Ishikawa (cell line): ENCODE measurements at regions not wholly inside any gene's neighbourhood (a gene's known extent, or its start where the extent isn't known, plus 50 kb on each side); places are given as distances from the start of the nearest gene placed in this dataset.

Experiments
- CEBPB ChIP-seq: IDR thresholded peaks from 2 replicates; pipeline ENCODE4 v1.6.1; 2012
- CREB1 ChIP-seq: IDR thresholded peaks from 2 replicates; pipeline ENCODE4 v1.6.1; 2012; ENCODE audit warnings: low read depth
- EGR1 ChIP-seq: IDR thresholded peaks from 2 replicates; pipeline ENCODE4 v1.6.1; 2012
- EP300 ChIP-seq: IDR thresholded peaks from 2 replicates; pipeline ENCODE4 v1.6.1; 2012; ENCODE audit warnings: borderline replicate concordance
- FOXM1 ChIP-seq: IDR thresholded peaks from 2 replicates; pipeline ENCODE4 v1.6.1; 2012; ENCODE audit warnings: low read depth, borderline replicate concordance
- NFIC ChIP-seq: IDR thresholded peaks from 2 replicates; pipeline ENCODE4 v1.6.1; 2012
- RAD21 ChIP-seq: IDR thresholded peaks from 2 replicates; pipeline ENCODE4 v1.6.1; 2012; ENCODE audit warnings: low read depth
- TAF1 ChIP-seq: IDR thresholded peaks from 2 replicates; pipeline ENCODE4 v1.6.1; 2012; ENCODE audit warnings: low read depth, mild to moderate bottlenecking
- TCF12 ChIP-seq: IDR thresholded peaks from 2 replicates; pipeline ENCODE4 v1.6.1; 2012; ENCODE audit warnings: low read depth
- TEAD4 ChIP-seq: IDR thresholded peaks from 2 replicates; pipeline ENCODE4 v1.6.1; 2012
- YY1 ChIP-seq: IDR thresholded peaks from 2 replicates; pipeline ENCODE4 v1.6.1; 2012; ENCODE audit warnings: low read depth
- ZBTB7A ChIP-seq: IDR thresholded peaks from 2 replicates; pipeline ENCODE4 v1.6.1; 2012; ENCODE audit warnings: low read depth
- TF ChIP-seq, protein P1 (sequence below): IDR thresholded peaks from 2 replicates; pipeline ENCODE4 v1.6.1; 2012
- TF ChIP-seq, protein P2 (sequence below): IDR thresholded peaks from 2 replicates; pipeline ENCODE4 v1.6.1; 2012; ENCODE audit warnings: low read depth, mild to moderate bottlenecking
- TF ChIP-seq, protein P3 (sequence below): IDR thresholded peaks from 2 replicates; pipeline ENCODE4 v1.6.1; 2012

DNA sequence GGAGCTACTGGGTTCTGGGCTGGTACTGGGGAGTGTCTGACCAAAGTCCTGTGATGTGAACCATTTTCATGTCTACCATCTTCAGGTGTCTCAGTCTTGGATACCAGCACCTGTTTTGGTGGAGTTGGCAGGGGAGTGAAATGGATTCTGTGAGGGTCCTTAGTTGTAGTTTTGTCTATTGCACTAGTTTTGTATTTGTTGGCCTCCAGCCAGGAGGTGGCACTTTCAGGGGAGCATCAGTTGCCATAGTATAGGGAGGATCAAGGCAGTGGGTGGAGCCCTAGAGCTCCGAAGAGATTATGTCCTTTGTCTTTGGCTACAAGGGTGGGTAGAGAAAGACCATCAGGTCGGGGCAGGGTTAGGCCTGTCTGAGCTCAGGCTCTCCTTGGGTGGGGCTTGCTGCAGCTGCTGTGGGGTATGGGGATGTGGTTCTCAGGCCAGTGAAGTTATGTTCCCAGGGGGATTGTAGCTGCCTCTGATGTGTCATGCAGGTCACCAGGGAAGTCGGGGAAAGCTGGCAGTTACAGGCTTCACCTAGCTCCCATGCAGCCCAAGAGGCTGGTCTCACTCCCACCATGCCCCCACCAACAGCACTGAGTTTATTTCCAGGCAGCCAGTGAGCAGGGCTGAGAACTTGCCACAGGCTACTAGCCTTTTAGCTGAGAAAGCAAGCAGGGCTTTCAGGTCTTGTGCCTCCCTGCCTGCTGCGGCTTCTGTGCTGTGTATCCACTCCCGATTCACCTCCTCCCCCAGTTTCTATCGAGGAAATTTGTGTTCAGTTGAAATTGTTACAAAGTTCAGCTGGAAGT lies 153.1 kb downstream of the ZNF365 start:
- no peak for TF ChIP-seq TEAD4
- TF ChIP-seq RAD21: no peak
- TF ChIP-seq, protein P1, sequence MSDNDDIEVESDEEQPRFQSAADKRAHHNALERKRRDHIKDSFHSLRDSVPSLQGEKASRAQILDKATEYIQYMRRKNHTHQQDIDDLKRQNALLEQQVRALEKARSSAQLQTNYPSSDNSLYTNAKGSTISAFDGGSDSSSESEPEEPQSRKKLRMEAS: no peak
- TF ChIP-seq FOXM1: no peak
- no peak for TF ChIP-seq TAF1
- TF ChIP-seq EP300: no peak
- TF ChIP-seq, protein P2, sequence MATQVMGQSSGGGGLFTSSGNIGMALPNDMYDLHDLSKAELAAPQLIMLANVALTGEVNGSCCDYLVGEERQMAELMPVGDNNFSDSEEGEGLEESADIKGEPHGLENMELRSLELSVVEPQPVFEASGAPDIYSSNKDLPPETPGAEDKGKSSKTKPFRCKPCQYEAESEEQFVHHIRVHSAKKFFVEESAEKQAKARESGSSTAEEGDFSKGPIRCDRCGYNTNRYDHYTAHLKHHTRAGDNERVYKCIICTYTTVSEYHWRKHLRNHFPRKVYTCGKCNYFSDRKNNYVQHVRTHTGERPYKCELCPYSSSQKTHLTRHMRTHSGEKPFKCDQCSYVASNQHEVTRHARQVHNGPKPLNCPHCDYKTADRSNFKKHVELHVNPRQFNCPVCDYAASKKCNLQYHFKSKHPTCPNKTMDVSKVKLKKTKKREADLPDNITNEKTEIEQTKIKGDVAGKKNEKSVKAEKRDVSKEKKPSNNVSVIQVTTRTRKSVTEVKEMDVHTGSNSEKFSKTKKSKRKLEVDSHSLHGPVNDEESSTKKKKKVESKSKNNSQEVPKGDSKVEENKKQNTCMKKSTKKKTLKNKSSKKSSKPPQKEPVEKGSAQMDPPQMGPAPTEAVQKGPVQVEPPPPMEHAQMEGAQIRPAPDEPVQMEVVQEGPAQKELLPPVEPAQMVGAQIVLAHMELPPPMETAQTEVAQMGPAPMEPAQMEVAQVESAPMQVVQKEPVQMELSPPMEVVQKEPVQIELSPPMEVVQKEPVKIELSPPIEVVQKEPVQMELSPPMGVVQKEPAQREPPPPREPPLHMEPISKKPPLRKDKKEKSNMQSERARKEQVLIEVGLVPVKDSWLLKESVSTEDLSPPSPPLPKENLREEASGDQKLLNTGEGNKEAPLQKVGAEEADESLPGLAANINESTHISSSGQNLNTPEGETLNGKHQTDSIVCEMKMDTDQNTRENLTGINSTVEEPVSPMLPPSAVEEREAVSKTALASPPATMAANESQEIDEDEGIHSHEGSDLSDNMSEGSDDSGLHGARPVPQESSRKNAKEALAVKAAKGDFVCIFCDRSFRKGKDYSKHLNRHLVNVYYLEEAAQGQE: no peak
- TF ChIP-seq, protein P3, sequence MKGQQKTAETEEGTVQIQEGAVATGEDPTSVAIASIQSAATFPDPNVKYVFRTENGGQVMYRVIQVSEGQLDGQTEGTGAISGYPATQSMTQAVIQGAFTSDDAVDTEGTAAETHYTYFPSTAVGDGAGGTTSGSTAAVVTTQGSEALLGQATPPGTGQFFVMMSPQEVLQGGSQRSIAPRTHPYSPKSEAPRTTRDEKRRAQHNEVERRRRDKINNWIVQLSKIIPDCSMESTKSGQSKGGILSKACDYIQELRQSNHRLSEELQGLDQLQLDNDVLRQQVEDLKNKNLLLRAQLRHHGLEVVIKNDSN: no peak
- no peak for TF ChIP-seq ZBTB7A
- no peak for TF ChIP-seq CEBPB
- no peak for TF ChIP-seq TCF12
- no peak for TF ChIP-seq NFIC
- TF ChIP-seq YY1: no peak
- no peak for TF ChIP-seq CREB1

DNA sequence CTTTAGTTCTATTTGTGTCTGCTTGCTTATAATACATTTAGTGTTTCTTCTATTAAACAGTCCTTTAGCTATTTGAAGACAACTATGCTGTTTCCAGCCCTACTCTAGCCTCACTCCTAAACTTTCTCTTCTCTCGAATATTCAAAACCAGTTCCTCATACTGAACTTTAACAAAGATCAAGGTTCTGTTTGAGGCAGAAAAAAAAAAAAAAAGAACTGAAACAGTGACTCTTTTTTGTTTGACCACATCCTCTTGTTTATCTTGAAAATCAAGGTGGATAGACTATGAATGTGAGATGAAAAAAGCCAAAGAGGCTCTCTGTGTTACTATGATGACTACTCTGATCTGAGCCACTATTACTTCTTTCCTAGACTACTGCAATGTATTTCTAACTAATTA lies 154.3 kb downstream of the ZNF365 start:
- no peak for TF ChIP-seq ZBTB7A
- no peak for TF ChIP-seq TAF1
- no peak for TF ChIP-seq FOXM1
- TF ChIP-seq EP300: no peak
- TF ChIP-seq NFIC: no peak
- no peak for TF ChIP-seq CREB1

DNA sequence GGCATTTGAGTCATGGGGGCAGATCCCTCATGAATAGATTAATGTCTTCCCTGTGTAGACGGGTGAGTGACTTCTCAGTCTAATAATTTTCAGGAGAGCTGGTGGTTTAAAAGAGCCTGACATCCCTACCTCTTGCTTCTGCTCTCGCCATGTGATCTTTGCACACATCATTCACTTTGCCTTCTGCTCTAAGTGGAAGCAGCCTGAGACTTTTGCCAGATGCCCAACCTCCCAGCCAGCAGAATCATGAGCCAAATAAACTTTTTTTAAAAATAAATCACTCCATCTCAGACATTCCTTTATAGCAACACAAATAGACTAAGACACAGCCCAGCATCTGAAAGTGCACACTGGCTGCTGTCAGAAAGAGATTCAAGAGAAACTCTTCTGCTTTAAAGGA lies 155.2 kb downstream of the ZNF365 start:
- no peak for TF ChIP-seq EGR1
- TF ChIP-seq TAF1: no peak
- TF ChIP-seq, protein P2: no peak

DNA sequence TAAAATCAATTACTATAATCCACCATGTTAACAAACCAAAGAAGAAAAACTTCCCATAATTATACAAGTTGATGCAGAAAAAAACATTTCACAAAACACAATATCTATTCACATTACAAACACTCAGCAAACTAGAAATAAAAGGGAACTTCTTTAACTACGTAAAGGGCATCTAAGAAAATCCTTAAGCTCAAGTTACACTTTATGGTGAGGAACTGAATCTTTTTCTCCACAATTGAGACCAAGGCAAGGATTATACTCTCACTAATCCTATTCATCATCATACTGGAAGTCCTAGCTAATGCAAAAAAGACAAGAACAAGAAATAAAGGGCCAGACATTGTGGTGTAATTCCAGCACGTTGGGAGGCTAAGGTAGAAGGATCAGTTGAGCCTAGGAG lies 159.9 kb downstream of the ZNF365 start:
- no peak for TF ChIP-seq TCF12

DNA sequence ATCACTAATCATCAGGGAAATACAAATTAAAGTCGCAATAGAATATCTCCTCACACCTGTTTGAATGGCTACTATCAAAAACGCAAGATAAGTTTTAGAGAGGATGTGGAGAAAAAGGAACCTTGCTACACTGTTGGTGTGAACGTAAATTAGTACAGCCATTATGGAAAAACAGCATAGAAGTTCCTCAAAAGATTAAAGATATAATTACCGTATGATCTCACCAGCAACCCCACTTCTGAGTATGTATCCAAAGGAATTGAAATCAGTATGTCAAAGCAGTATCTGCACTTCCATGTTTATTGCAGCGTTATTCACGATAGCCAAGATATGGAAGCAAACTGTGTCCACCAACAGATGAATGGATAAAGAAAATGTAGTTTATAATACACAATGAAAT lies 164.4 kb downstream of the ZNF365 start:
- TF ChIP-seq TAF1 (no peak), FOXM1 (no peak), EGR1 (no peak), CEBPB (no peak), EP300 (no peak), RAD21 (no peak), YY1 (no peak), CREB1 (no peak), ZBTB7A (no peak), TEAD4 (no peak), NFIC (no peak)
- TF ChIP-seq, protein P2: no peak
- TF ChIP-seq, protein P1: no peak
- TF ChIP-seq, protein P3: no peak
